ENCODE measurements at regions not wholly inside any gene's neighbourhood (a gene's known extent, or its start where the extent isn't known, plus 50 kb on each side); places are given as distances from the start of the nearest gene placed in this dataset.

- no peak for DNase-seq (ENCODE audit: low spot score)
- H3K27ac Mint-ChIP-seq (ENCODE audit: unreplicated experiment) = no peak overlapping the region
- no peak for TF ChIP-seq CTCF (IDR thresholded peaks at IDR 0.05)
- H3K4me3 Mint-ChIP-seq (ENCODE audit: unreplicated experiment) = no peak overlapping the region
- H3K4me1 Mint-ChIP-seq (ENCODE audit: low read depth) = peaks cover 26% of the 10 kb centered on the region
- H3K9me3 Mint-ChIP-seq (ENCODE audit: low read depth) = no peaks in the 10 kb centered on the region
- H3K27me3 Mint-ChIP-seq (ENCODE audit: low read depth) = no peaks in the 10 kb centered on the region
- H3K36me3 Mint-ChIP-seq (ENCODE audit: low read depth) = no peaks in the 10 kb centered on the region
These were observed 92.0 kb upstream of the TPM1 start for GRCh38 chr15:62950462-62950931.

- no peak overlapping the region for H3K4me3 Mint-ChIP-seq (ENCODE audit: unreplicated experiment)
- peaks cover 18% of the 10 kb centered on the region for H3K4me1 Mint-ChIP-seq (ENCODE audit: low read depth)
- no peaks in the 10 kb centered on the region for H3K27me3 Mint-ChIP-seq (ENCODE audit: low read depth)
- H3K36me3 Mint-ChIP-seq (ENCODE audit: low read depth) = no peaks in the 10 kb centered on the region
- TF ChIP-seq CTCF (IDR thresholded peaks at IDR 0.05) = no peak
- DNase-seq (ENCODE audit: low spot score) = no peak
- no peaks in the 10 kb centered on the region for H3K9me3 Mint-ChIP-seq (ENCODE audit: low read depth)
- no peak overlapping the region for H3K27ac Mint-ChIP-seq (ENCODE audit: unreplicated experiment)
These were observed 91.1 kb upstream of the TPM1 start for GRCh38 chr15:62951481-62951880.

GRCh38 chr15:62953021-62953420 is 89.5 kb upstream of the TPM1 start:
- H3K36me3 Mint-ChIP-seq (ENCODE audit: low read depth) = no peaks in the 10 kb centered on the region
- H3K9me3 Mint-ChIP-seq (ENCODE audit: low read depth) = no peaks in the 10 kb centered on the region
- TF ChIP-seq CTCF (IDR thresholded peaks at IDR 0.05) = no peak
- H3K4me1 Mint-ChIP-seq (ENCODE audit: low read depth) = peaks cover 23% of the 10 kb centered on the region
- H3K27ac Mint-ChIP-seq (ENCODE audit: unreplicated experiment) = no peak overlapping the region
- H3K27me3 Mint-ChIP-seq (ENCODE audit: low read depth) = no peaks in the 10 kb centered on the region
- H3K4me3 Mint-ChIP-seq (ENCODE audit: unreplicated experiment) = no peak overlapping the region
- DNase-seq (ENCODE audit: low spot score) = no peak

GRCh38 chr15:62953496-62954045 is 89.0 kb upstream of the TPM1 start:
- H3K36me3 Mint-ChIP-seq (ENCODE audit: low read depth) = no peaks in the 10 kb centered on the region
- no peak for TF ChIP-seq CTCF (IDR thresholded peaks at IDR 0.05)
- H3K27ac Mint-ChIP-seq (ENCODE audit: unreplicated experiment) = no peak overlapping the region
- no peaks in the 10 kb centered on the region for H3K27me3 Mint-ChIP-seq (ENCODE audit: low read depth)
- peaks cover 28% of the 10 kb centered on the region for H3K4me1 Mint-ChIP-seq (ENCODE audit: low read depth)
- no peaks in the 10 kb centered on the region for H3K9me3 Mint-ChIP-seq (ENCODE audit: low read depth)
- no peak overlapping the region for H3K4me3 Mint-ChIP-seq (ENCODE audit: unreplicated experiment)
- no peak for DNase-seq (ENCODE audit: low spot score)

- no peak for DNase-seq (ENCODE audit: low spot score)
- H3K27me3 Mint-ChIP-seq (ENCODE audit: low read depth) = no peaks in the 10 kb centered on the region
- no peak for TF ChIP-seq CTCF (IDR thresholded peaks at IDR 0.05)
- peak overlapping the region; percentile 37 for H3K27ac Mint-ChIP-seq (ENCODE audit: unreplicated experiment)
- H3K4me3 Mint-ChIP-seq (ENCODE audit: unreplicated experiment) = no peak overlapping the region
- H3K9me3 Mint-ChIP-seq (ENCODE audit: low read depth) = no peaks in the 10 kb centered on the region
- peaks cover 27% of the 10 kb centered on the region for H3K4me1 Mint-ChIP-seq (ENCODE audit: low read depth)
- H3K36me3 Mint-ChIP-seq (ENCODE audit: low read depth) = no peaks in the 10 kb centered on the region
These were observed 85.4 kb upstream of the TPM1 start for GRCh38 chr15:62957130-62957529.

All from chondrocyte (in vitro differentiated cells).